Lower leg skin (tissue), 4 donors: ENCODE measurements at regions not wholly inside any gene's neighbourhood (a gene's known extent, or its start where the extent isn't known, plus 50 kb on each side); places are given as distances from the start of the nearest gene placed in this dataset.
"Not testable (repeated sequence)": the region's sequence is repeated elsewhere in the genome, so short reads cannot be mapped to it uniquely, and the experiment has no call there.

Experiments
- DNase-seq, 2 donors: peaks; one replicate each; pipeline ENCODE4 v3.0.0-alpha.2; 2019; ENCODE audit warnings: low spot score in 2 of 2
- H3K4me3 ChIP-seq: fragments of 200-600 bp; sonication (generic); 2 replicates; pipeline ENCODE4 v1.5.1; 2017; ENCODE audit warnings: mild to moderate bottlenecking, low read depth; ENCODE audit not compliant: poor library complexity, severe bottlenecking
- POLR2A ChIP-seq, 2 donors: fragments of 450-650 bp; IDR thresholded peaks; one replicate each; pipeline ENCODE4 v1.6.1; 2016 to 2017; ENCODE audit warnings: antibody characterized with exemption in 2 of 2, mild to moderate bottlenecking in 1 of 2, moderate library complexity in 1 of 2
- WGBS, 2 donors: methylation state at CpG; one replicate each; pipeline ENCODE4 v1.1.5; 2018; 5-methylcytosine and 5-hydroxymethylcytosine counted together
- intact Hi-C: fragments of 100-400 bp; cut with DNase I; formaldehyde crosslinking; loops from one replicate; pipeline ENCODE4 v1.15.0; 2023; ENCODE audit warnings: low total_unique reads
- TF ChIP-seq, protein P1 (sequence below), 3 donors: fragments of 450-650 bp; IDR thresholded peaks; one replicate each; pipeline ENCODE4 v1.5.1; 2016; ENCODE audit warnings: antibody characterized with exemption in 3 of 3, mild to moderate bottlenecking in 3 of 3, moderate library complexity in 2 of 3

GRCh38 chr2:217356142-217356541, 496.3 kb upstream of the TNP1 start:
- 86 to 100% methylated on average over 1 of the region's 1 CpG for WGBS, 2 donors
- no peak overlapping the region for H3K4me3 ChIP-seq
- intact Hi-C loops, result no loop called here
- DNase-seq, result no peak
- TF ChIP-seq, protein P1, sequence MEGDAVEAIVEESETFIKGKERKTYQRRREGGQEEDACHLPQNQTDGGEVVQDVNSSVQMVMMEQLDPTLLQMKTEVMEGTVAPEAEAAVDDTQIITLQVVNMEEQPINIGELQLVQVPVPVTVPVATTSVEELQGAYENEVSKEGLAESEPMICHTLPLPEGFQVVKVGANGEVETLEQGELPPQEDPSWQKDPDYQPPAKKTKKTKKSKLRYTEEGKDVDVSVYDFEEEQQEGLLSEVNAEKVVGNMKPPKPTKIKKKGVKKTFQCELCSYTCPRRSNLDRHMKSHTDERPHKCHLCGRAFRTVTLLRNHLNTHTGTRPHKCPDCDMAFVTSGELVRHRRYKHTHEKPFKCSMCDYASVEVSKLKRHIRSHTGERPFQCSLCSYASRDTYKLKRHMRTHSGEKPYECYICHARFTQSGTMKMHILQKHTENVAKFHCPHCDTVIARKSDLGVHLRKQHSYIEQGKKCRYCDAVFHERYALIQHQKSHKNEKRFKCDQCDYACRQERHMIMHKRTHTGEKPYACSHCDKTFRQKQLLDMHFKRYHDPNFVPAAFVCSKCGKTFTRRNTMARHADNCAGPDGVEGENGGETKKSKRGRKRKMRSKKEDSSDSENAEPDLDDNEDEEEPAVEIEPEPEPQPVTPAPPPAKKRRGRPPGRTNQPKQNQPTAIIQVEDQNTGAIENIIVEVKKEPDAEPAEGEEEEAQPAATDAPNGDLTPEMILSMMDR (IDR thresholded peaks at IDR 0.05), result no peak
- no peak for TF ChIP-seq POLR2A (IDR thresholded peaks at IDR 0.05)

- intact Hi-C loops, result no loop called here
- 83 to 86% methylated on average over 4 of the region's 4 CpGs for WGBS, 2 donors
- no peak for TF ChIP-seq POLR2A (IDR thresholded peaks at IDR 0.05)
- TF ChIP-seq, protein P1 (IDR thresholded peaks at IDR 0.05), result no peak
- DNase-seq, result no peak
- no peak overlapping the region for H3K4me3 ChIP-seq
Observed at GRCh38 chr2:217353591-217353990, 493.7 kb upstream of the TNP1 start.

- intact Hi-C loops, result no loop called here
- no peak for DNase-seq
- no peak overlapping the region for H3K4me3 ChIP-seq
- 72 to 85% methylated on average over 4 to 5 of the region's 5 CpGs for WGBS, 2 donors
- TF ChIP-seq, protein P1 (IDR thresholded peaks at IDR 0.05), result no peak
- no peak for TF ChIP-seq POLR2A (IDR thresholded peaks at IDR 0.05)
Observed at GRCh38 chr2:217351378-217351777, 491.5 kb upstream of the TNP1 start.

DNA sequence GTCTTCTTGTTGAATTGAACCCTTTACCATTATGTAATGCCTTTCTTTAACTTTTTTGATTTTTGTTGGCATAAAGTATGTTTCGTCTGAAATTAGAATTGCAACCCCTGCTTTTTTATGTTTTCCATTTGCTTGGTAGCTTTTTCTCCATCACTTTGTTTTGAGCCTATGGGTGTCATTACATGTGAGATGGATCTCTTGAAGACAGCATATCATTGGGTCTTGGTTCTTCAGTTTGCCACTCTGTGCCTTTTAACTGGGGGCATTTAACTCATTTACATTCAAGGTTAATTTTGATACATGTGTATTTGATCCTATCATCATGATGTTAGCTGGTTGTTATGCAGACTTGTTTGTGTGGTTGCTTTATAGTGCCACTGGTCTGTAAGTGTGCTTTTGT, 489.4 kb upstream of the TNP1 start:
- no peak for TF ChIP-seq POLR2A (IDR thresholded peaks at IDR 0.05)
- TF ChIP-seq, protein P1 (IDR thresholded peaks at IDR 0.05), result no peak
- intact Hi-C loops, result no loop called here
- DNase-seq, result no peak
- WGBS, 2 donors, result 0 to 6% methylated on average over 1 of the region's 1 CpG
- no peak overlapping the region for H3K4me3 ChIP-seq

DNA sequence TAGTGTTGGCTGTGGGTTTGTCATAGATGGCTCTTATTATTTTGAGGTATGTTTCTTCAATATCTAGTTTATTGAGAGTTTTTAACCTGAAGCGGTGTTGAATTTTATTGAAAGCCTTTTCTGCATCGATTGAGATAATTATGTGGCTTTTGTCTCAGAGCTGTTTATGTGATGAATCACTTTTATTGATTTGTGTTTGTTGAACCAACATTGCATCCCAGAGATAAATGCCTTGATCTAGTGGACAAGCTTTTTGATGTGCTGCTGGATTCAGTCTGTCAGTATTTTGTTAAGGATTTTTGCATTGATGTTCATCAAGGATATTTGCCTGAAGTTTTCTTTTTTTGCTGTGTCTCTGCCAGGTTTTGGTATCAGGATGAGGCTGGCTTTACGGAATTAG, 487.8 kb upstream of the TNP1 start:
- WGBS, 2 donors, result 21 to 25% methylated on average over 3 of the region's 3 CpGs
- intact Hi-C loops, H3K4me3 ChIP-seq, DNase-seq: not testable (repeated sequence)

DNA sequence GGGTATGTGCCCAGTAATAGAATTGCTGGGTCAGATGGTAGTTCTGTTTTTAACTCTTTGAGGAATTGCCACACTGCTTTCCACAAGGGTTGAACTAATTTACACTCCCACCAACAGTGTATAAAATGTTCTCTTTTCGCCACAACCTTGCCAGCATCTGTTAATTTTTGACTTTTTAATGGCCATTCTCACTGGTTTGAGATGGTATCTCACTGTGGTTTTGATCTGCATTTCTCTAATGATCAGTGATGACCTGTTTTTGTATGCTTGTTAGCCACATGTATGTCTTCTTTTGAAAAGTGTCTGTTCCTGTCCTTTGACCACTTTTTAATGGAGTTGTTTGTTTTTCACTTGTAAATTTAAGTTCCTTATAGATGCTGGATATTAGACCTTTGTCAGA, 486.2 kb upstream of the TNP1 start:
- WGBS, 2 donors, result 89 to 93% methylated on average over 1 of the region's 1 CpG
- H3K4me3 ChIP-seq, intact Hi-C loops, DNase-seq: not testable (repeated sequence)

- DNase-seq, result no peak
- no peak overlapping the region for H3K4me3 ChIP-seq
- TF ChIP-seq, protein P1 (IDR thresholded peaks at IDR 0.05), result no peak
- TF ChIP-seq POLR2A (IDR thresholded peaks at IDR 0.05), result no peak
- intact Hi-C loops, result no loop called here
- 89 to 90% methylated on average over 1 of the region's 1 CpG for WGBS, 2 donors
Observed at GRCh38 chr2:217340899-217341298, 481.0 kb upstream of the TNP1 start.
